Endothelial cell of hepatic sinusoid (primary cell): ENCODE measurements at regions not wholly inside any gene's neighbourhood (a gene's known extent, or its start where the extent isn't known, plus 50 kb on each side); places are given as distances from the start of the nearest gene placed in this dataset.

ENCODE experiments used
- in situ Hi-C: cut with HindIII; loops from 2 replicates; pipeline ENCODE4 v1.10.0; 2017; ENCODE audit warnings: low sequenced_read_pairs

DNA sequence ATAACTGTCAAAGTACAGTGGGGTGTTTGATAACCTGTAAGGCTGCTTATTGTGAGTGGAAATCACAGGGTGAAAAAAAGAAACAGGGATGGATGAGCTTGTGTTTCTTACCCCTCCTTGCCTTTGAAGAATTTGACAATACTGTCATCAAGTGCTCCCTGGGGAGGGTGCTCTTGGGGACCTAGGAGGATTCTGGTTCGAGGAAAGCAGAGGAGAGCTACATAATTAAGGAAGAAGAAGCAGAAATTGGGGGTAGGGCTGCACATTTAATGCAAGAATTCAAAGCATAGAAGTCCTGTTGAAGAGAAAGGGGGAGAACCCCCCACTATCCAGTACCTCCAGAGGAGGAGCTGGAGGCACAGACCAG, 208.1 kb upstream of the PHYHIPL start:
- in situ Hi-C loops = no loop called here

DNA sequence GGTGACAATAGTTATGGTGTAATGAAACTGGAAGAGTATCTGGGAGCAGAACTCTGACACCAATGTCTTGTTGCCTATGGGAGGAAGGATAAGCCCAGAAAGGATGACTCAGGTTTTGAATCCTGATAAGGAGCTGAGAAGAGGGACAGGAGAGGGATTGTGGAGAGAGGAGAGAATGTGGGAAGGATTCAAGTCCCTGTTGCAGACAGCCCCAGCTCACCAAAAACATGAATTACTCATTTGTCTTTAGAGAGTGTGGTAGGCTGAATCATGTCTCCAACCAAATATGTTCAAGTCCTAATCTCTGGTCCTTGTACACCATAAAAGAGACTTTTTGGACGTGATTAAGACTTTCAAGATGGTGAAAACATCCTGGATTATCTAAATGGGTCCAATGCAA, 206.9 kb upstream of the PHYHIPL start:
- in situ Hi-C loops = no loop called here

DNA sequence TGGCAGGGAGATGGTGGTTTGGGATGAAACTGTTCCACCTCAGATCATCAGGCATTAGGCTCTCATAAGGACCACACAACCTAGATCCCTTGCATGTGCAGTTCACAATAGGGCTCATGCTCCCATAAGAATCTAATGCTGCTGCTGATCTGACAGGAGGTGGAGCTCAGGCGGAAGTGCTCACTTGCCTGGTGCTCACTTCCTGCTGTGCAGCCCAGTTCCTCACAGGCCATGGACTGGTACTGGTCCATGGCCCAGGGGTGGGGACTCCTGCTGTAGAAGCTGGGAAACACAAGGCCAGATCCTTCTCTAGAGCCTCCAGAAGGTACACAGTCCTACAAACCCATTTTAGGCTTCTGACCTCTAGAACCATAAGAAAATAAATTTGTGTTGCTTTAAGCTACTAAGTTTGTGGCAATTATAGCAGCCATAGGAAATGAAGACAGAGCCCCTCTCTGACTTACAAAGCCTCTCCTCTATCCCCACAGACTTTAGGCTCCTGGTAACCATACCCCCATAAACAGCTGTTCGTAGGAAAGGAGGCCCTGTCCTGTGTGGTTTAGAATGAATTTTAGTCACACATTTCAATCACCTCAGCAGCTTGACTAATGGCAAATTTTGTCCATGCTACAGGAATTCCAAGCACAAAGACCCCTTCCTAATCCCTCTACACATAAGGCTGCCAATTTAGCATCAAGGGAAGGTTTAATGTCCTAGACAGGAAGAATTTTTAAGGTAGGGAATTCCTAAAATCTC, 206.1 kb upstream of the PHYHIPL start:
- in situ Hi-C loops = no loop called here

DNA sequence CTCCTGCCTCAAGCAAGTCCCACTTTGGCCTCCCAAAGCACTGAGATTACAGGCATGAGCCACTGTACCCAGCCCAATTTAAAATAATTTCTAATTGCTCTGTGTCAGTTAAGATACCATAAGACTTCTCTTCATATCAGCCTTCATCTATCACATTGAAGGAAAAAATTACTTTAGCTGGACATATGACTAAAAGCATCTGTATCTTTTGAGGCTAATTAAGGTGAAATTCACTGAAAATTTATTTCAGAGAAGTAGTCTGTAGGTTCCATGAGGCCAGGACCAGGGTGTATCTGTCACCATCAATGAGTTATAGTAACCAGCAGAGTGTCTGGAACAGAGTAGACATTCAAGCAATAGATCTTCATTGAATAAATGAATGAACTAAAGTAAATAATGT, 205.2 kb upstream of the PHYHIPL start:
- in situ Hi-C loops = no loop called here

DNA sequence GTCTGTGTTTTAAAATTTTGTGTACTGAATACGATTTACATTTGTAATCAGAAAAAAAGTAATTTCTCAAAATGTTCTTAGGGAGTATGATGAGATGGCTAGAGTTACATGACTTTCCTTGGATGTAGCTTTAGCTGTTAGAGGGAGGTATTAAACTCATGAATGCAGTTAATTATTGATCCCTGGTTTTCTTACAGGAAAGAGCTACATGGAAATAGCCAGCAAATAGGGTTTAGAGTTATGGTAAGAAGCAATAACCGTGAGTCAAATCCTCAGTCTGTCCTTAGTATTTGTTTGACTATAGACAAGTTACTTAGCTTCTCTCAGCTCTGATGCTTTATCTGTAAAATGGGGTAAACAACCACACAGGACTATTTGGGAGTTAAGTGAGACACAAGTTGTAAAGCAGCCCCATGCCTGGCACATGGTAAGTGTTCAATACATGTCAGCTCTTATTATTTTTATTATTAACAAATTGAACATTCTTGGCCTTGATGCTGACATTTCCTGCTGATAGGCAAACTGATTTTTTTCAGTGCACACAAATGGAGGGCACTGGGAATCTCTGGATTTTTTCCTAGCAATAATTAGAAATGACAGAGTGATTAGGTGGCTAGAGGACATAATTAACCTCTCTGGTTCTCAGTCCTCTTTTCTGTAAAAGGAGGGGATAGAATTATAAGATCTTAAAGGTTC, 204.5 kb upstream of the PHYHIPL start:
- in situ Hi-C loops = no loop called here

DNA sequence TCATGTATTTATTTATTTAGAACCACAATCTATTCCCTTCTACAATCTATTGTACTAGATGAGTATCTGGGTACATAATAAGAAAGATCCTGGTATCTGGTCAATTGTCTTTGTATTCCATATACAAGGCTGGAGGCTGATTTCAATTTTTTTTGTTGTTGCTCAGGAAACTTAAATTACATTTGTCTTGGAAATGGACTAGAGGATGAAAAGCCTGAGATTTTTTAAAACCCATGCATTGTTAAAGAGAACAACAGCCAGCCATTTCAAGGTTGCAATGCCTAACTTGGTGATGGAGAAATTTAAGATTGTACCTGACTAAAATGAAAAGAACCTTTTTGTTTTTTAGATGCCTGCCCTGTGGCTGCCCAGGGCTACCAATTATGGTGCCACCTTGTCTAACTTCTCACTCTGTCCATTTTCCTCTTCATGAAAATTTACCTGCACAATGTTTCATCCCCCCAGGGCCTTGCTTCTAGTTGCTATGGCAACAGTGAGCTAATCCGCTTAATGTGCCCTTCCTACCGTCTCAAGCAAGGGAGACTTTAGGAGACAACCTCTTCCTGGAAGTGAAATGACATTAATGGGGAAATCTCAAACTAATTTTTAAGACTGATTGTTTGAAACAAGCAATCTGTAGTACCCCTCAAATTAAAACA, 203.7 kb upstream of the PHYHIPL start:
- in situ Hi-C loops = no loop called here

DNA sequence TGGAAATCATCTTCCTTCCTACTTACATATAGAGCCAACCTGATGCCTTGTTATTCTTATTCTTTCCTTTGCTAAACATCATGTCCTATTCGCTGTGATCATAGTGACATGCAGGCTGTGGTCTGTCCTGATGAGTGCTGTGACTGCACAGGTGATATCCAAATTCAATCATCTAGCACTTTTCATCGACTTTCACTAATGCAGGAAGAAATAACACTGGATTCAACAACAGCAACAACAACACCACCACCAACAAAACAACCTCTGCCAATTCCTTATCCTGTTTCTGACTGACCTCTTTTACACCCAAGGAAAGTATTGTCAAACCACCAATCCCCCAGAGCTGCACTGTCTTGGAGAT, 203.2 kb upstream of the PHYHIPL start:
- in situ Hi-C loops = no loop called here

DNA sequence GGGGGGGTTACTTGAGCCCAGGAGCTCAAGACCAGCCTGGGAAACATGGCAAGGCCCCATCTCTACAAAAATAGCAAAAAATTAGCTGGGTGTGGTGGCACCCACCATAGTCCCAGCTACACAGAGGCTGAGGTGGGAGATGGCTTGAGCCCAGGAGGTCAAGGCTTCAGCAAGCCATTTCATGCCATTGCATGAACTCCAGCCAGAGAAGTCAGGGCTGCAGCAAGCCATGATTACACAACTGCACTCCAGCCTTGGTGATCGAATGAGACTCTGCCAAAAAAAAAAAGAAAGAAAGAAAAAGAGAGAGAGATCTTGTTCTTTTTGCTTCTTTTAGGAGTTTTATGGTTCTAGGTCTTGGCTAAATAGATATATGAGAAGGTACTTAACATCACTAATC, 200.2 kb upstream of the PHYHIPL start:
- in situ Hi-C loops = no loop called here

DNA sequence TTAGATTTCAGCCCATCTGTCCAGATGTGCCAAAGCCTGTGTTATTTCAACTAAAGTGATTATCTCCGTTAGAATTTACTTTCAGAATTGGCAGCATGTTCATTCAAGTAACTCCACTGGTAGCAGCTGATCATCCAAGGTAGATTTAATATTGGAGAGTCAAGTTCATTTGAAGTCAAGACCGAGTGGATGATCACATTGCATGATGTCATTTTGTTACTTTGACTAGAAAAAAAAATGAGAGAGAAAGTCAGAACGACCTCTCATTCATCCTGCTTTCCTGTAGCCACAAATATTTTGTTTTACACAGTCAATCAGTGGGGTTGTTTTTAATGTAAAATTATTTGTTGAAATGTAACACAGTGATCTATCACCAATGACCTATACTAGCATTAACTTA, 196.7 kb upstream of the PHYHIPL start:
- in situ Hi-C loops = no loop called here

DNA sequence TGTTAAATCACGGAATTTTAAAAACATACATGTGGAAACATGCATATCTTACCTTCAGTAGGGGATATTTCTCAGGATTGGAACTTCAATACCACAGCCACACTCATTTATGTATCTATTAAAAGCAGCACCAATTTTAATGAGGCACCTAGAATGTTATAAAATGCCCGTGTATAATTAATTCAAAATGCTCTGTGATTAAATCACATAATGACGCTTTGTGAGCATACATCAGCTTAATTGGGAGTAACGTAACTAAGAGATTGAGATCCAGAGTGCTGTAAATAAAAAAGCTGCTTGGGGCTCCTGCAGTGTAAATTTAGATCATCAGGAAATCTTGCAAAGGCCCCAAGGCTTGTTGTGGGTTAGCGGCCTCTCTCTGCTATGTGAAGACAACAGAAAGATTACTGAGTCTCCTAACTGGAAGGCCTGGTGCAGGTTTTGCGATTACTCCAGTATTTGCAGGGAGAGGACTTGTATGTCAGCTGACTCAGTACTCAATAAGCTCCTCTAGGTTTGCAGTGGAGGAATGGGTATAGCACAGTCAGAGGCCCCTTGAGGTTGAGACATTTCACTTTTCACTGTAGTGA, 195.5 kb upstream of the PHYHIPL start:
- in situ Hi-C loops = no loop called here

DNA sequence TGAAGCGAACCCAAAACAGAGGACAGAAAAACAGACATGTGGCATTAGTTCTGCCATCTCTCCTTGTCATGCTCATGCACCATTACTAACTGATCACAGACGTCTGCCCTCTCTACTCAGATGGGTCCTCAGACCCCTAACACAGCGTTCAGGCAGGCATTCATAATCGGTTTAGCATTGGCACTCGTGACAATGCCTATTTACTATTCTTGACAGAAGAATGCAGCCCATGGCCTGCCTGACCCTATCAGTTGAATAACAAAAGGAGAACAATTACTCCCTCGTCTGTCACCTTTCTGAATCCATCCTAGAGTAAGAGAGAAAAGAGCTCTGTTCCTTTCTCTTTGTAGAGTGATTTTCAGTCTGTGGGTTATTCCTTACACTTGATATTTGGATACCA, 194.6 kb upstream of the PHYHIPL start:
- in situ Hi-C loops = no loop called here

DNA sequence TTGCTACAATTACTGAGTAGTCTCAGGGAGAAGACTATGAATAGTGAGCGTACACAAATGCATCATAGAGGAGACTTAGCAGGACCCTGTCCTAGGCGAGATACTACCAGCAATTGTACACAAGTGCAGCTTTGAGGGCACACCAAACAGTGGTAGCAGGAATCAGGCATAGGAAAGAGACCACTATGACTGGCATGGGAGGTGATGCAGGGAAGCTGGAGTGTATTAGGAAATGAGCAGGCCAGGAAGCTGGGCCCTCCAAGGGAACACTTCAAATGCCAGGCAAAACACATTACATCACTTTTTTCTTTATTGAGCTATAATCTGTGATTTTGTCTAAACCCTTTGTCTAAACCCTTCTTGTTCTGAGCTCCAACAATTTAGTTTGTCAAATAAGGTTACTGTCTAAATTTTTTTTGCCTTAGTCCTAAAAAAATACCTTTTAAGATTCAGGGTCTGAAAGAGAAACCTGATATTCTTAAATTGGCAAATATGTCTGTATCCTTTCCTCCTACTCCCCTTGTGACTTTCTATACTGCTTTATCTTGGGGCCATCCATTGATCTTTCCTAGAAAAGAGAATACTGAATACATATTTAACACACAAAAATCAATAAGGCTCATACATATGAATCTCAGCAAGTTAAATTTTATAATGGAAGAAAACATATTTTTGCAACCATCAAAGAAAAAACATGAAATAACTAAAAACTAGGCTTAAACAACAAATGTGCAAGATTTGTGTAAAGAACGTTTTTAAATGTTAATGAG, 193.8 kb upstream of the PHYHIPL start:
- in situ Hi-C loops = no loop called here

DNA sequence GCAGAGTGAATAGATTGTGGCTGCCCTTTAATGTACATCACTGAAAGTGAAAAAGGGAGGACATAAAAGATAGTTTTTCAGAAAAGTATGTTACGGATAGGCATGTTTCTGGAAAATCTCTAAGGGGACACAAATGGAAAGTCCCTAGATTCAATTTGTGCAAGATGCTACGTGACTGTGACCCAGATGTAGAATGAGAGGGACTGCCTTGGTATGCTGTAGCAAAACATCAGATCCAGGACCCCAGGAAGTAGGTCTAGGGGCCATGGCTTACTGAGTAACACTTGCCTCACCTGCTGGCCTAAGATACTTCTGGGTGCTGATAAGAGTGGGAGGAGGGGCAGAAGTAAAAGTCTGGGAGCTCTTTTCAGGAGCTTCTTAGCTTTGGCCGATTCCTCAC, 191.2 kb upstream of the PHYHIPL start:
- in situ Hi-C loops = no loop called here

DNA sequence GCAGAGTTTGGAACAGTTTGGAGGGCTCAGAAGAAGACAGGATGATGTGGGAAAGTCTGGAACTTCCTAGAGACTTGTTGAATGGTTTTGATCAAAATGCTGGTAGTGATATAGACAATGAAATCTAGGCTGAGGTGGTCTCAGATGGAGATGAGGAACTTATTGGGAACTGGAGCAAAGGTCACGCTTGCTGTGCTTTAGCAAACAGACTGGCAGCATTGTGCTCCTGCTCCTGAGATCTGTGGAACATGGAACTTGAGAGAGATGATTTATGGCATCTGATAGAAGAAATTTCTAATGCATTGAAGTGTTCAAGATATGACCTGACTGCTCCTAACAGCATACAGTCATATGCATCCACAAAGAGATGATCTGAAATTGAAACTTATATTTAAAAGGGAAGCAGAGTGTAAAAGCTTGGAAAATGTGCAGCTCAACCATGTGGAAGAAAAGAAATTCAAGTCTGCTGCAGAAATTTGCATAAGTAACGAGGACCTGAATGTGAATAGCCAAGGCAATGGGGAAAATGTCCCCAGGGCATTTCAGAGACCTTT, 186.9 kb upstream of the PHYHIPL start:
- in situ Hi-C loops = no loop called here

DNA sequence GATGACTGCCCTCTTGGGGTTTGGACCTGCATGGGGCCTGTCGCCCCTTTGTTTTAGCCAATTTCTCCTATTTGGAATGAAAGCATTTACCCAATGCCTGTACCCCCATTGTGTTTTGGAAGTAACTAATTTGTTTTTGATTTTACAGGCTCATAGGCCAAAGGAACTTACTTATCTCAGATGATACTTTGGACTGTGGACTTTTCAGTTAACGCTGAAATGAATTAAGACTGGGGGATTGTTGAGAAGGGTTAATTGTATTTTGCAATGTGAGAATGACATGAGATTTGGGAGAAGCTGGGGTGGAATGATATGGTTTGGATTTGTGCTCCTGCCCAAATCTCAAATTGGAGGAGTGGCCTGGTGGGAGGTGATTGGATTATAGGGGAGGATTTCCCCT, 185.8 kb upstream of the PHYHIPL start:
- in situ Hi-C loops = no loop called here

DNA sequence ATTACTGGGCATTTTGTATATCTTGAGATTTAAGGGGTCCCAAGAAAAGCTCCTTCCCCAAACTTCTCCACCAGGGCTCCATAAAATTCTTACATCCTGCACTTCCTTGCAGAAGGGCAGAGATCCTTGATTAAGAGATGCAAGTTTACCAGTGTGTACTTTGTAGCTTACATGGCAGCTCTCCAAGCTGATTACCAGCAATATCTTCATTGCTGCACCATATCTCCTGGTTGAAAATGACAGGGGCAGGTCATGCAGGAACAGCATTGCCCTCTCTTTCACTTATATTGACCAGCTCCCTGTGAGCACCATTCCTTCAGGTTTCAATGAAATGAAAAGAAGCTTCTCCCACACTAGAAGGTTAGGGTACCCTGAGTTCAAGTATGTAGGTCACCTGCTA, 184.6 kb upstream of the PHYHIPL start:
- in situ Hi-C loops = no loop called here

DNA sequence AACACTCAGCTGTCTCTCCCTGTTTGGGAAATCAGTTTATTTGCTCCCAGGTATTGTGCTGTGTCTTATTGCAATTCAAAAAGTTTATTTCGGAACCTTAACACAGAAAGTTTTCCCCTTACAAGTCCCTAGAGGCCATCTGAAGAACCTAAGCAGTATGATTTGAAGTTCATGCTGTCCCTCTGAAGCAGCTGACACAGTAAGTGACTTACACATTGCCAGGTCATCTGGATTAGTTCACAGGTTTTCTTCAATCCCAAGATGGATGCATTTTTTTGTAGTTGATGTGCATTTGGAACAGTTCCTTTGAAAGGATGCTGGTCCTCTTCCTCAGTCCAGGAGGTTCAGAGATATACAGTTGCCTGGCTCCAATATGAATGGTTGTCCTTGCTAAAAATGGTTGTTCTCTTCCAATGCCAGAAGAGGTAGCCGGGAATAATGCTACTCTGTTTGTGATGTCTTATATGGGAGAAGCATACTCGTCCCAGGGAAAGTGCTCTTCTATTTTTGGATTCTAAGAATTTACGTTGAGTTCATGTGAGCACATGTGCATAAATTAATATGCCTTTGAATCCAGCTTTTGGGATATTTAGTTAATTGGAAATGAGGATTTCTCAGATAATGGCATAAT, 183.5 kb upstream of the PHYHIPL start:
- in situ Hi-C loops = no loop called here

DNA sequence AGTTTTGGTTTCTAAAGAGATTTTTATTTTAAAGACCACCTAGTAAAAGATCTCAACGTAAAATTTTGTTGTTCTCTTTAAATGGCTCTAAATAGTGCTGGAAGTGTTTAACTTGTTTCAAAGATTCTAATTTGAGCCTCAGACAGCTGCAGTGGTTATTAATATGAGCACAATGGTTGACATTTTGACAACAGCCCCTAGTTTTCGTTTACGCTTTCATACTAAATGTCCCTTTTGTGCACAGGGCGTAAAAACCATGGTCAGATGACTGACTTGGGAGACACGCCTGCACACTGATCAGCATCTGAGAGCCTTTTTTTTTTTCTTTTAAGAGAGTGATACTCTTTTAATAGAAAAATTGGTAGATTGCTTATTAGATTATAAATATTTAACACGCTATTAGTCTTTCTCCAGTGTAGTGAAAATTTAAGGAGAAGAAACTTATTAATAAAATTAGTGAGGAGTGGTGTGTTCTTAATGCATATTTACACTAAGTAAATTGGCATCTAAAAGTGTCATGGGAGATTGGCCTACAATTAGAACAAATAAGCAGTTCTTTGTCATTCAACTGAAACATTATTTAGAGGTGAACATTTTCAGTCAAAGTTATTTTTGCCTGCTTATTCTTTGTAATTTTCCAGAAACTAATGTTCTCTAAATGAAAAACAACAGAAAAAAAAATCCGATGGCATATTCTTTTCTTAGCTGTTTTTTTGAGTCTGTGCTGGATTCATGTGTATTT, 182.8 kb upstream of the PHYHIPL start:
- in situ Hi-C loops = no loop called here

DNA sequence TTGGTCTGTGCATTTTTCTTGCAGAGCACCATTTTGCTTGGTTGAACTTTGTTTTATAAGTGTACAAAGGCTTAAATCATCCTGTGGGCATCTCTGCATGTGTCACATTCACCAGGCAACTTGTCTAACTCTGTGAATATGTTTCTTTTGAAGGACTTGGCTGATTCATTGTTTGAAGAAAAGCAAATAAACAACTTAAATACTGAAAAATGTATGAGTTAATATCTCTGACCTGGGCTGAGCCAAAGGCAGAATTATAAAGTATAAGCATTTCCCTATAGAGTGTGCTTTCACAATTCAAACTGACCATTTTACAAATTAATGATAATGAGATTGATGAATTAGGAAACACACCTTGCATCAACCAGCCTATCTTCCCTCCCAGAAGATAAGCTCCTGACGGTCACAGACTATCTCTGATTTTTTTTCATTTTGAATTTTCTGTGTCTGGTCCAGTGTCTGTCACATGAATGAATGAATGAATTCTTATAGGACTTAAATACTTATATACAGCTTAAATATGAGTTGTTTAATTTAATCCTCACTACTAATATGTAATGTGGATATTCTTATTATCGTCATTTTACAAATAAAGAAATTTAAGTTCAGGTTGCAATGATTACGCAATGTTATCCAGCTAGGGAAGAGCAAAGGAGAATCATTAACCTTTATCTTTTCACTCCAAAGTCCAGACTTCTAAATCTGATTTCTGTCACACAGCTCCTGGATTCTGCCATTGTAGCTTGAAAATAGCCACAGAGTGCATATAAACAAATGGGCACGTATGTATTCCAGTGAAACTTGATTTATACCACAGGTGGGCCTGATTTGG, 182.0 kb upstream of the PHYHIPL start:
- in situ Hi-C loops = no loop called here
